ENCODE measurements at regions not wholly inside any gene's neighbourhood (a gene's known extent, or its start where the extent isn't known, plus 50 kb on each side); places are given as distances from the start of the nearest gene placed in this dataset.
A peak's percentile ranks its signal among the peaks of the same experiment; 100 is the strongest.

GRCh38 chr1:242828828-242829227 is 304.3 kb upstream of the PLD5 start (continued):
- TF ChIP-seq, protein P1, sequence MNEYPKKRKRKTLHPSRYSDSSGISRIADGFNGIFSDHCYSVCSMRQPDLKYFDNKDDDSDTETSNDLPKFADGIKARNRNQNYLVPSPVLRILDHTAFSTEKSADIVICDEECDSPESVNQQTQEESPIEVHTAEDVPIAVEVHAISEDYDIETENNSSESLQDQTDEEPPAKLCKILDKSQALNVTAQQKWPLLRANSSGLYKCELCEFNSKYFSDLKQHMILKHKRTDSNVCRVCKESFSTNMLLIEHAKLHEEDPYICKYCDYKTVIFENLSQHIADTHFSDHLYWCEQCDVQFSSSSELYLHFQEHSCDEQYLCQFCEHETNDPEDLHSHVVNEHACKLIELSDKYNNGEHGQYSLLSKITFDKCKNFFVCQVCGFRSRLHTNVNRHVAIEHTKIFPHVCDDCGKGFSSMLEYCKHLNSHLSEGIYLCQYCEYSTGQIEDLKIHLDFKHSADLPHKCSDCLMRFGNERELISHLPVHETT (CRISPR knock-in tag; conservative IDR thresholded peaks at IDR 0.05 in 1 of 2, IDR thresholded peaks at IDR 0.05 in 1 of 2): no peak
- no peak for TF ChIP-seq MYBL2 (IDR thresholded peaks at IDR 0.05; ENCODE audit: low read depth)
- TF ChIP-seq MYBL2 (CRISPR knock-in tag; IDR thresholded peaks at IDR 0.05; ENCODE audit: borderline replicate concordance): no peak
- TF ChIP-seq, protein P2, sequence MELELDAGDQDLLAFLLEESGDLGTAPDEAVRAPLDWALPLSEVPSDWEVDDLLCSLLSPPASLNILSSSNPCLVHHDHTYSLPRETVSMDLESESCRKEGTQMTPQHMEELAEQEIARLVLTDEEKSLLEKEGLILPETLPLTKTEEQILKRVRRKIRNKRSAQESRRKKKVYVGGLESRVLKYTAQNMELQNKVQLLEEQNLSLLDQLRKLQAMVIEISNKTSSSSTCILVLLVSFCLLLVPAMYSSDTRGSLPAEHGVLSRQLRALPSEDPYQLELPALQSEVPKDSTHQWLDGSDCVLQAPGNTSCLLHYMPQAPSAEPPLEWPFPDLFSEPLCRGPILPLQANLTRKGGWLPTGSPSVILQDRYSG (tag; conservative IDR thresholded peaks at IDR 0.05; ENCODE audit: low read depth): no peak
- TF ChIP-seq MECOM (CRISPR knock-in tag; IDR thresholded peaks at IDR 0.05): no peak
- TF ChIP-seq ZNF780A (CRISPR knock-in tag; IDR thresholded peaks at IDR 0.05): no peak
- no peak for TF ChIP-seq FOXJ3 (CRISPR knock-in tag; IDR thresholded peaks at IDR 0.05)
- no peak for TF ChIP-seq PTBP1 (IDR thresholded peaks at IDR 0.05; ENCODE audit: low read depth, low read length)
- TF ChIP-seq TRIM28 (IDR thresholded peaks at IDR 0.05): no peak
- no peak for TF ChIP-seq HNRNPUL1 (IDR thresholded peaks at IDR 0.05; ENCODE audit: low read length)

DNA sequence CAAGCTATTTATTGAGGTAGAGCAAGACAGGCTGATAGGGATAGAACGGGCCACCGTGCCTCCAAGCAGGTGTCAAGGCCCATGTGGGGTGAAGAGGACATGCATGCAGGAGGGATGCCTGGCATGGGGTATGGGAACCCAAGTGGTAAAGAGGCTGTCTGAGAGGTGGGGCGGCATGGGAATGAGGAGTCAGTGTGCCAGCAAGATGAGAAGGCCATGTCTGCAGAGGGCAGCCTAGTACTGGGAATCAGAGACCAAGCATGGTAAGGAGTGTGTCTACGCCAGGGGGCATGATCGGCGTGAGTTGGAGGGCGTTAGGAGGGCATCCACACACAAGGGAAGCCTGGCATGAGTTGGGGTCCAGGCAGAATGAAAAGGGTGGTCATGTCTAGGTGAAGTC is 303.7 kb upstream of the PLD5 start:
- CTCF ChIA-PET (ENCODE audit: low intra/inter-chr PET ratio): interaction anchor here (0.8 kb wide), 1 partner anchor 497 kb away, joined by 3 read pairs; no protein-coding TSS in a partner anchor
- in situ Hi-C loops (cut with MboI): loop anchor here (25.0 kb wide), 1 partner anchor 509 kb away; no protein-coding TSS in a partner anchor
- no peak for TF ChIP-seq BRD9 (IDR thresholded peaks at IDR 0.05; ENCODE audit: low read depth, partially characterized antibody)
- TF ChIP-seq FOXP4 (CRISPR knock-in tag; IDR thresholded peaks at IDR 0.05; ENCODE audit: borderline replicate concordance): no peak
- TF ChIP-seq TCF7L2 (IDR thresholded peaks at IDR 0.05; ENCODE audit: low read depth, low read length): no peak
- no peak for TF ChIP-seq PHB2 (IDR thresholded peaks at IDR 0.05; ENCODE audit: low read depth)
- peak; percentile 37 to 82 (median 43); a peak in 5 of 6 replicates for TF ChIP-seq CTCF (IDR thresholded peaks at IDR 0.05 in 2 of 3, conservative IDR thresholded peaks at IDR 0.05 in 1 of 3; ENCODE audit: insufficient read depth in 2 of 3, low read depth in 1 of 3, low read length in 3 of 3)
- peak; percentile 40; the same call in 1 of the 2 replicates for TF ChIP-seq SMC3 (conservative IDR thresholded peaks at IDR 0.05; ENCODE audit: insufficient read depth, low read depth, low read length)

More for the DNA sequence above, 303.7 kb upstream of the PLD5 start:
- no peaks in the 10 kb centered on the region for H3K27me3 ChIP-seq (ENCODE audit: control insufficient read depth in 2 of 2, insufficient read depth in 2 of 2, low read length in 2 of 2)
- intact Hi-C loops (cut with micrococcal nuclease): no loop called here
- no peaks in the 10 kb centered on the region for H3K36me3 ChIP-seq (ENCODE audit: control insufficient read depth, insufficient read depth, low read length)
- POLR2A ChIA-PET: no interaction called here
- DNase-seq (ENCODE audit: extremely low read depth in 1 of 4, low spot score in 3 of 4) (peak in 1 of 4 experiments; percentile 17), ATAC-seq (peak; percentile 54; the same call in 2 of the 3 replicates), FAIRE-seq (no peak)
- H2AFZ ChIP-seq (ENCODE audit: low read depth, low read length): no peak overlapping the region
- no peaks in the 10 kb centered on the region for H3K4me1 ChIP-seq (replicated peaks in 1 of 2; ENCODE audit: control insufficient read depth in 2 of 2, insufficient read depth in 2 of 2, low read length in 2 of 2)
- H3K9ac ChIP-seq (ENCODE audit: insufficient read depth in 1 of 2, low read depth in 2 of 2, low read length in 2 of 2): no peak overlapping the region
- H3K4me3 ChIP-seq: no peak overlapping the region
- no peaks in the 10 kb centered on the region for H4K20me1 ChIP-seq (replicated peaks; ENCODE audit: control insufficient read depth, insufficient read depth, low read length)
- no peaks in the 10 kb centered on the region for H3K79me2 ChIP-seq (ENCODE audit: control insufficient read depth, insufficient read depth, low read length)
- H3K27ac ChIP-seq (ENCODE audit: extremely low read depth, low read depth, low read length): no peak overlapping the region
- 1% methylated on average over 7 of the region's 7 CpGs for WGBS (ENCODE audit: insufficient coverage, low coverage, missing lambda C conversion rate)
- H3K9me1 ChIP-seq (ENCODE audit: control insufficient read depth, insufficient read depth, low read length): no peaks in the 10 kb centered on the region
- no TSS peak for BruUV-seq (replicated peaks)
- H3K4me2 ChIP-seq (ENCODE audit: insufficient read depth, low read length): no peak overlapping the region
- H3K9me3 ChIP-seq (replicated peaks; ENCODE audit: control insufficient read depth, insufficient read depth, low read depth, low read length): no peaks in the 10 kb centered on the region

Data from K562 (cell line).